NCI-H1694 (cell line): ENCODE measurements at regions not wholly inside any gene's neighbourhood (a gene's known extent, or its start where the extent isn't known, plus 50 kb on each side); places are given as distances from the start of the nearest gene placed in this dataset.

Experiments
- DNase-seq: peaks from one replicate; lab custom pipeline; 2025; lab: John Stamatoyannopoulos, UW

- no peak for DNase-seq
Measured at GRCh38 chr17:52233176-52233575, 74.7 kb upstream of the CA10 start.

GRCh38 chr17:52228823-52229222, 70.3 kb upstream of the CA10 start:
- DNase-seq = no peak

GRCh38 chr17:52227926-52228325, 69.4 kb upstream of the CA10 start:
- DNase-seq = no peak

- DNase-seq = no peak
Measured at GRCh38 chr17:52213451-52213850, 54.9 kb upstream of the CA10 start.

GRCh38 chr17:52212851-52213250, 54.3 kb upstream of the CA10 start:
- DNase-seq = no peak

- DNase-seq = no peak
Measured at GRCh38 chr17:52209507-52209906, 51.0 kb upstream of the CA10 start.
